ENCODE measurements at regions not wholly inside any gene's neighbourhood (a gene's known extent, or its start where the extent isn't known, plus 50 kb on each side); places are given as distances from the start of the nearest gene placed in this dataset.

- Mint-ChIP-seq H3K9me3 (peaks cover 0 to 4% (median 0%) of the 10 kb centered on the region in 7 donors), H3K4me3 (no peak overlapping the region), H3K4me1 (no peaks in the 10 kb centered on the region), H3K36me3 (no peaks in the 10 kb centered on the region), H3K27me3 (no peaks in the 10 kb centered on the region), H3K27ac (no peak overlapping the region)
- no peak for DNase-seq
- no peak for ATAC-seq (ENCODE audit: low read depth in 2 of 2)
These were observed 478.5 kb upstream of the DEPDC1 start for GRCh38 chr1:68975212-68975933.

GRCh38 chr1:68976916-68977610 is 480.2 kb upstream of the DEPDC1 start:
- no peak for DNase-seq
- no peak for ATAC-seq (ENCODE audit: low read depth in 2 of 2)
- H3K27me3 Mint-ChIP-seq, result no peaks in the 10 kb centered on the region
- no peak overlapping the region for H3K27ac Mint-ChIP-seq
- H3K9me3 Mint-ChIP-seq, result peaks cover 0 to 4% (median 0%) of the 10 kb centered on the region in 7 donors
- no peaks in the 10 kb centered on the region for H3K36me3 Mint-ChIP-seq
- no peaks in the 10 kb centered on the region for H3K4me1 Mint-ChIP-seq
- no peak overlapping the region for H3K4me3 Mint-ChIP-seq

GRCh38 chr1:68979891-68980290 is 483.0 kb upstream of the DEPDC1 start:
- H3K36me3 Mint-ChIP-seq, result no peaks in the 10 kb centered on the region
- H3K27ac Mint-ChIP-seq, result no peak overlapping the region
- ATAC-seq (ENCODE audit: low read depth in 2 of 2) (no peak), DNase-seq (no peak)
- no peaks in the 10 kb centered on the region for H3K27me3 Mint-ChIP-seq
- no peak overlapping the region for H3K4me3 Mint-ChIP-seq
- H3K9me3 Mint-ChIP-seq, result peaks cover 0 to 4% (median 0%) of the 10 kb centered on the region in 7 donors
- H3K4me1 Mint-ChIP-seq, result no peaks in the 10 kb centered on the region

- Mint-ChIP-seq H3K27ac (peak overlapping the region in 1 of 6 donors; percentile 29), H3K9me3 (peaks cover 0 to 9% (median 5%) of the 10 kb centered on the region in 7 donors), H3K4me3 (no peak overlapping the region), H3K36me3 (peaks cover 0 to 7% of the 10 kb centered on the region in 2 donors), H3K4me1 (no peaks in the 10 kb centered on the region), H3K27me3 (no peaks in the 10 kb centered on the region)
- ATAC-seq (ENCODE audit: low read depth in 2 of 2), result no peak
- DNase-seq, result no peak
These were observed 487.4 kb upstream of the DEPDC1 start for GRCh38 chr1:68984289-68984688.

DNA sequence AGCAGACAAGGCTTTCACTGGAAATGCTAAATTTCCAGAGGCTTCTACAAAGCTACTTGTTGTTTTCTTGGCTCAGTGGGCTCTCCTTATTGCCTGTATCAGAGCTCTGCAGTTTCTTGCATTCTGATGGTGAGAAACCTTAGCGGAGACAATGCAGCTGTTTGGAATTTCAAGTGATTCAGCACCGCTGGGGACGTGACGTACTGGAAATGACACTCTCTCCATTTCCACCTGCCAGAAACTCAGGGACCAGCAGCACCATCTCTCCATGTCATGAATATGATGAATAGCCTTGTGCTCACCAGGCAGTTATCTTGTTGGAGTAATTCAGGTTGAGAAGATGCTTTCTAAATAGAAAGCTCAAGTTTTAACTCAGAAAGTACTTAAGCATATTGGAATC is 497.2 kb upstream of the DEPDC1 start:
- Mint-ChIP-seq H3K27ac (no peak overlapping the region), H3K9me3 (peaks cover 0 to 14% (median 7%) of the 10 kb centered on the region in 7 donors), H3K4me3 (no peak overlapping the region), H3K27me3 (no peaks in the 10 kb centered on the region), H3K36me3 (no peaks in the 10 kb centered on the region), H3K4me1 (no peaks in the 10 kb centered on the region)
- ATAC-seq (ENCODE audit: low read depth in 2 of 2) (no peak), DNase-seq (no peak)

GRCh38 chr1:69016468-69016867 is 519.6 kb upstream of the DEPDC1 start:
- Mint-ChIP-seq H3K4me3 (no peak overlapping the region), H3K27ac (no peak overlapping the region), H3K4me1 (no peaks in the 10 kb centered on the region), H3K36me3 (no peaks in the 10 kb centered on the region), H3K9me3 (peaks cover 0 to 8% (median 0%) of the 10 kb centered on the region in 7 donors), H3K27me3 (no peaks in the 10 kb centered on the region)
- ATAC-seq (ENCODE audit: low read depth in 2 of 2) (no peak), DNase-seq (no peak)

GRCh38 chr1:69029649-69030048 is 532.8 kb upstream of the DEPDC1 start:
- H3K9me3 Mint-ChIP-seq, result peaks cover 14 to 49% (median 25%) of the 10 kb centered on the region in 7 donors
- no peaks in the 10 kb centered on the region for H3K27me3 Mint-ChIP-seq
- DNase-seq (no peak), ATAC-seq (ENCODE audit: low read depth in 2 of 2) (no peak)
- H3K36me3 Mint-ChIP-seq, result peaks cover 0 to 7% of the 10 kb centered on the region in 2 donors
- no peak overlapping the region for H3K27ac Mint-ChIP-seq
- H3K4me3 Mint-ChIP-seq, result no peak overlapping the region
- no peaks in the 10 kb centered on the region for H3K4me1 Mint-ChIP-seq

DNA sequence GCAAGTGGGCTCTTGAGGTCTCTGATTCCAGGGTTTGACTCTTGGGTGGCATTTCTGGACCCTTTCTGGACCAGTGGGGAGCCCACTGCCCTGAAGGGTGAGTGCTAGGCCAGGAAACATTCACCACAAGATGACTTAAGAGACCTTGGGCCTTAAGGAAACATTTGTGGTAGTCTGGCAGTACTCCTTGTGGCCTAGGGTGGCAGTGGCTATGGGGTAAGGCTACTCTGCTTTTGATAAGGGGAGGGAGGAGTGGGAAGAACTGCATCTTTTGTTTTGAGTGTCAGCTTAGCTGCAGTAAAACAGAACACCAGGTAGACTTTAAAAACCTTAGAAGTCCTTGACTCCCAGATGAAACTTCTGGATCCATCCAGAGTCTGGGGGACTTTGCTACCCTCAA is 529.3 kb upstream of the LRRC7 start:
- H3K4me1 Mint-ChIP-seq, result no peaks in the 10 kb centered on the region
- H3K27ac Mint-ChIP-seq, result no peak overlapping the region
- no peaks in the 10 kb centered on the region for H3K36me3 Mint-ChIP-seq
- H3K27me3 Mint-ChIP-seq, result no peaks in the 10 kb centered on the region
- no peak for DNase-seq
- no peak overlapping the region for H3K4me3 Mint-ChIP-seq
- peaks cover 10 to 40% (median 20%) of the 10 kb centered on the region in 7 donors for H3K9me3 Mint-ChIP-seq
- ATAC-seq (ENCODE audit: low read depth in 2 of 2), result no peak

DNA sequence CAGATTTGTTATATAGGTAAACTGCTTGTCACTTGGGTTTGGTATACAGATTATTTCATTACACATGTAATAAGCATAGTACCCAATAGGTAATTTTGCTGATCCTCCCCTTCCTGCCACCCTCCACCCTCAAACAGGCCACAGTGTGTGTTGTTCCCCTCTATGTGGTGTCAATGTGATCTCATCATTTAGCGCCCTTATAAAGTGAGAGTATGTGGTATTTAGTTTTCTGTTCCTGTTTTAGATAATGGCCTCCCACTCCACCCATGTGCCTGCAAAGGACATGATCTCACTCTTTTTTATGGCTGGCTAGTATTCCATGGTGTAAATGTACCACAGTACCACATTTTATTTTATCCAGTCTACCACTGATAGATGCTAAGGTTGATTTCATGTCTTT is 522.1 kb upstream of the LRRC7 start:
- Mint-ChIP-seq H3K36me3 (no peaks in the 10 kb centered on the region), H3K27me3 (no peaks in the 10 kb centered on the region), H3K4me3 (no peak overlapping the region), H3K9me3 (peaks cover 4 to 8% (median 6%) of the 10 kb centered on the region in 7 donors), H3K4me1 (no peaks in the 10 kb centered on the region), H3K27ac (no peak overlapping the region)
- ATAC-seq (ENCODE audit: low read depth in 2 of 2), result no peak
- DNase-seq, result no peak

DNA sequence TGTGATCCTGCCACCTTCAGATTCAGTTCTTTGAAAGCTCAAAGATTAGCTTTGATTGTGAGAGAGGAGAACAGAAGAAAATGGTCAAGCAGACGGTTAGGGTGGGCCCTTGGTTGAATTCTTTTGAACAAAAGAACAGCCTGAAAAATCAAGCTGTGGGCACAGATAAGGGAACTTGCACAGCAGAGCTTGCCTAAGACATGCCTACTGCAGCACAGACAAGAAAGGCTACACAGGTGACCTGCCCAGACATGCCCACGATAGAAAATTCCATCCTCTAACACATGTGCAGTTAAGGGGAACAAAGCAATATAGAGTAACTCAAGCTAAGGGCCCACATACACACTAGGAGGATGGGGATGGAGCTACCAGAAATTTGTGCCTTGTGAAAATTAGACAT is 512.5 kb upstream of the LRRC7 start:
- no peaks in the 10 kb centered on the region for H3K9me3 Mint-ChIP-seq
- no peak overlapping the region for H3K4me3 Mint-ChIP-seq
- H3K36me3 Mint-ChIP-seq, result no peaks in the 10 kb centered on the region
- no peak for DNase-seq
- ATAC-seq (ENCODE audit: low read depth in 2 of 2), result no peak
- no peaks in the 10 kb centered on the region for H3K4me1 Mint-ChIP-seq
- H3K27ac Mint-ChIP-seq, result no peak overlapping the region
- no peaks in the 10 kb centered on the region for H3K27me3 Mint-ChIP-seq

GRCh38 chr1:69058454-69058853 is 509.3 kb upstream of the LRRC7 start:
- H3K36me3 Mint-ChIP-seq, result no peaks in the 10 kb centered on the region

DNA sequence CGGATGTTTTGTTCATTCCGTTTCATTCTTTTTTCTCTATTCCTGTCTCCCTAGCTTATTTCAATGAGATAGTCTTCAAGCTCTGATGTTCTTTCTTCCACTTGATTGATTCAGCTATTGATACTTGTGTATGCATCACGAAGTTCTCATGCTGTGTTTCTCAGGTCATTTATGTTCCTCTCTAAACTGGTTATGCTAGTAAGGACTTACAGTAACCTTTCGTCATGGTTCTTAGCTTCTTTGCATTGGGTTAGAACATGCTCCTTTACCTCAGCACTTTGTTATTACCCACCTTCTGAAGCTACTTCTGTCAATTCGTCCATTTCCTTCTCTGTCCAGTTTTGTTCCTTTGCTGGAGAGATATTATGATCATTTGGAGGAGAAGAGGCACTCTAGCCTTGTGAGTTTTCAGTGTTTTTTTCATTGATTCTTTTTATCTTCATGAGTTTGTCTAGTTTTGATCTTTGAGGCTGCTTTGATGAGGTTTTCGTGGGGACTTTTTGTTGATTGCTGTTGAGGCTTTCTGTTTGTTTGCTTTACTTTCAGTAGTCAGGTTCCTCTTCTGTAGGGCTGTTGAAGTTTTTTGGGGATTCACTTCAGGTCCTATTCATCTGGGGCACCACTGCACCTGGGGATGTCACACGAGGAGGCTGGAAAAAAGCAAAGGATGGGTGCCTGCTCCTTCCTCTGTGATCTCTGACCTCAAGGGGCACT is 496.9 kb upstream of the LRRC7 start:
- Mint-ChIP-seq H3K27me3 (no peaks in the 10 kb centered on the region), H3K4me3 (no peak overlapping the region), H3K9me3 (peaks cover 1 to 20% (median 8%) of the 10 kb centered on the region in 7 donors), H3K4me1 (no peaks in the 10 kb centered on the region), H3K36me3 (no peaks in the 10 kb centered on the region), H3K27ac (no peak overlapping the region)
- no peak for ATAC-seq (ENCODE audit: low read depth in 2 of 2)
- no peak for DNase-seq

More at GRCh38 chr1:69058454-69058853, 509.3 kb upstream of the LRRC7 start:
- DNase-seq (no peak), ATAC-seq (ENCODE audit: low read depth in 2 of 2) (no peak)
- Mint-ChIP-seq H3K4me3 (no peak overlapping the region), H3K27me3 (no peaks in the 10 kb centered on the region), H3K27ac (no peak overlapping the region), H3K4me1 (no peaks in the 10 kb centered on the region), H3K9me3 (peaks cover 0 to 2% (median 0%) of the 10 kb centered on the region in 7 donors)

DNA sequence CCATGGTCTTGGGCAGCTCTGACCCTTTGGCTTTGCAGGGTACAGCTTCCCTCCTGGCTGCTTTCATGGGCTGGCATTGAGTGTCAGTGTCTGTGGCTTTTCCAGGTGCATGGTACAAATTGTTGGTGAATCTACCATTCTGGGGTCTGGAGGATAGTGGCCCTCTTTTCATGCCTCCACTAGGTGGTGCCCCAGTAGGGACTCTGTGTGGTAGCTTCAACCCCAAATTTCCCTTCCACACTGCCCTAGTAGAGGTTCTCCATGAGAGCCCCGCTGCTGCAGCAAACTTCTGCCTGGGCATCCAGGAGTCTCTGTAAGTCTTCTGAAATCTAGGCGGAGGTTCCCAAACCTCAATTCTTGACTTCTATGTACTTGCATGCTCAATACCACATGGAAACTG is 494.5 kb upstream of the LRRC7 start:
- H3K4me3 Mint-ChIP-seq, result no peak overlapping the region
- no peaks in the 10 kb centered on the region for H3K27me3 Mint-ChIP-seq
- no peaks in the 10 kb centered on the region for H3K36me3 Mint-ChIP-seq
- ATAC-seq (ENCODE audit: low read depth in 2 of 2) (no peak), DNase-seq (no peak)
- peaks cover 1 to 20% (median 8%) of the 10 kb centered on the region in 7 donors for H3K9me3 Mint-ChIP-seq
- no peaks in the 10 kb centered on the region for H3K4me1 Mint-ChIP-seq
- H3K27ac Mint-ChIP-seq, result no peak overlapping the region

- H3K4me1 Mint-ChIP-seq, result no peaks in the 10 kb centered on the region
- H3K4me3 Mint-ChIP-seq, result no peak overlapping the region
These were observed 491.1 kb upstream of the LRRC7 start for GRCh38 chr1:69076631-69077030.

More at GRCh38 chr1:69076631-69077030, 491.1 kb upstream of the LRRC7 start:
- DNase-seq (no peak), ATAC-seq (ENCODE audit: low read depth in 2 of 2) (no peak)
- Mint-ChIP-seq H3K36me3 (no peaks in the 10 kb centered on the region), H3K27ac (no peak overlapping the region), H3K27me3 (no peaks in the 10 kb centered on the region), H3K9me3 (peaks cover 0 to 14% (median 4%) of the 10 kb centered on the region in 7 donors)

All from naive B cell (primary cell).